HG03575 (cell line): ENCODE measurements at regions not wholly inside any gene's neighbourhood (a gene's known extent, or its start where the extent isn't known, plus 50 kb on each side); places are given as distances from the start of the nearest gene placed in this dataset.

Source experiments
- ATAC-seq: cut with Tn5 transposase; IDR thresholded peaks from one replicate; pipeline ENCODE4 v1.9.1; 2021; ENCODE audit not compliant: unreplicated experiment, insufficient number of reproducible peaks, low FRiP score; ENCODE audit errors: extremely low read depth

- no peak for ATAC-seq
Observed at GRCh38 chr18:78776151-78776550, 203.5 kb upstream of the SALL3 start.

- ATAC-seq = no peak
Observed at GRCh38 chr18:78776706-78777285, 202.8 kb upstream of the SALL3 start.

GRCh38 chr18:78777992-78778391 is 201.6 kb upstream of the SALL3 start:
- no peak for ATAC-seq

- no peak for ATAC-seq
Observed at GRCh38 chr18:78778651-78779050, 201.0 kb upstream of the SALL3 start.

- ATAC-seq = no peak
Observed at GRCh38 chr18:78779996-78780718, 199.5 kb upstream of the SALL3 start.

- ATAC-seq = no peak
Observed at GRCh38 chr18:78780719-78781600, 198.7 kb upstream of the SALL3 start.

GRCh38 chr18:78781601-78781960 is 198.0 kb upstream of the SALL3 start:
- no peak for ATAC-seq

GRCh38 chr18:78782951-78783563 is 196.6 kb upstream of the SALL3 start:
- no peak for ATAC-seq

- no peak for ATAC-seq
Observed at GRCh38 chr18:78783564-78783960, 196.1 kb upstream of the SALL3 start.

- no peak for ATAC-seq
Observed at GRCh38 chr18:78784861-78785260, 194.8 kb upstream of the SALL3 start.

GRCh38 chr18:78785706-78786105 is 193.9 kb upstream of the SALL3 start:
- ATAC-seq = no peak

- ATAC-seq = no peak
Observed at GRCh38 chr18:78786776-78787175, 192.8 kb upstream of the SALL3 start.

- ATAC-seq = no peak
Observed at GRCh38 chr18:78787751-78788150, 191.9 kb upstream of the SALL3 start.

GRCh38 chr18:78788161-78788560 is 191.5 kb upstream of the SALL3 start:
- no peak for ATAC-seq

- ATAC-seq = no peak
Observed at GRCh38 chr18:78789850-78790249, 189.8 kb upstream of the SALL3 start.

GRCh38 chr18:78790511-78790910 is 189.1 kb upstream of the SALL3 start:
- no peak for ATAC-seq

- ATAC-seq = no peak
Observed at GRCh38 chr18:78790960-78791359, 188.7 kb upstream of the SALL3 start.

- no peak for ATAC-seq
Observed at GRCh38 chr18:78792094-78792493, 187.5 kb upstream of the SALL3 start.

- ATAC-seq = no peak
Observed at GRCh38 chr18:78792736-78793135, 186.9 kb upstream of the SALL3 start.
